Endothelial cell of umbilical vein (primary cell): ENCODE measurements at regions not wholly inside any gene's neighbourhood (a gene's known extent, or its start where the extent isn't known, plus 50 kb on each side); places are given as distances from the start of the nearest gene placed in this dataset.

ENCODE experiments used
- BruUV-seq: library from RNA; stranded (reverse); fragments of 400-500 nt; replicated peaks from 2 replicates; lab custom pipeline; 2021; lab: Mats Ljungman, UMichigan
- CTCF ChIA-PET: fragments of 300-600, 350-600 bp; sonication (Branson Sonifier 250); formaldehyde crosslinking; loops from one replicate; lab custom pipeline; 2021; ENCODE audit warnings: antibody characterized with exemption, inconsistent platforms; lab: Charles Lee
- POLR2A ChIA-PET: fragments of 300-600, 350-600 bp; sonication (Branson Sonifier 250); formaldehyde crosslinking; loops from one replicate; lab custom pipeline; 2021; ENCODE audit warnings: antibody characterized with exemption, inconsistent platforms; lab: Charles Lee
- DNase-seq: peaks from one replicate; pipeline ENCODE4 v3.0.0-alpha.2; 2011; ENCODE audit warnings: low read depth, low spot score
- FAIRE-seq: peaks from 2 replicates; lab custom pipeline; 2011; peaks lifted over from hg19 to GRCh38; lab: Jason Lieb, UNC
- H2AFZ ChIP-seq: 2 replicates; pipeline ENCODE4 v1.6.0; 2012; ENCODE audit warnings: low read depth, low read length, control low read depth, inconsistent platforms
- H3K27ac ChIP-seq: 2 replicates; pipeline ENCODE4 v1.5.1; 2011; ENCODE audit warnings: low read depth, mild to moderate bottlenecking, control low read depth, low read length, moderate library complexity; ENCODE audit not compliant: insufficient read depth
- H3K27me3 ChIP-seq, 2 experiments: 2 replicates each; pipeline versions ENCODE4 v1.6.0 to v1.6.1; 2011; ENCODE audit warnings: low read length in 2 of 2, mixed read lengths in 1 of 2; ENCODE audit not compliant: control insufficient read depth in 2 of 2, insufficient read depth in 2 of 2
- H3K36me3 ChIP-seq, 2 experiments: 2 replicates in 1 of 2; 3 replicates in 1 of 2; pipeline ENCODE4 v1.5.1; 2011; ENCODE audit warnings: low read length in 2 of 2, mild to moderate bottlenecking in 1 of 2, moderate library complexity in 1 of 2; ENCODE audit not compliant: control insufficient read depth in 2 of 2, insufficient read depth in 2 of 2; ENCODE audit errors: extremely low read depth in 1 of 2
- H3K4me1 ChIP-seq: 3 replicates; pipeline ENCODE4 v1.5.1; 2011; ENCODE audit warnings: mild to moderate bottlenecking, low read length; ENCODE audit not compliant: control insufficient read depth, insufficient read depth; ENCODE audit errors: extremely low read depth
- H3K4me2 ChIP-seq: 2 replicates; pipeline ENCODE4 v1.6.1; 2011; ENCODE audit warnings: low read length, control low read depth, mixed read lengths; ENCODE audit not compliant: insufficient read depth
- H3K4me3 ChIP-seq, 3 experiments: fragments of 200-600 bp in 1 of 3; sonication (generic), shearing (Covaris generic) in 1 of 3; replicated peaks in 1 of 3; 2 replicates each; pipeline ENCODE4 v1.5.1; 2011 to 2016; ENCODE audit warnings: control low read depth in 3 of 3, low read length in 3 of 3, mild to moderate bottlenecking in 2 of 3, inconsistent platforms in 1 of 3, low read depth in 1 of 3, moderate library complexity in 1 of 3; ENCODE audit not compliant: insufficient read depth in 1 of 3
- H3K79me2 ChIP-seq: 2 replicates; pipeline ENCODE4 v1.6.0; 2012; ENCODE audit warnings: low read length, inconsistent platforms; ENCODE audit not compliant: control insufficient read depth, insufficient read depth
- H3K9ac ChIP-seq: replicated peaks from 2 replicates; pipeline ENCODE3; 2011; ENCODE audit warnings: low read length, control low read depth; ENCODE audit not compliant: insufficient read depth; ENCODE audit errors: extremely low read depth
- H3K9me1 ChIP-seq: replicated peaks from 3 replicates; pipeline ENCODE4 v1.6.0; 2011; ENCODE audit warnings: mild to moderate bottlenecking, low read length; ENCODE audit not compliant: control insufficient read depth, insufficient read depth; ENCODE audit errors: extremely low read depth
- H3K9me3 ChIP-seq: replicated peaks from 2 replicates; pipeline ENCODE4 v1.5.1; 2012; ENCODE audit warnings: low read length, inconsistent platforms; ENCODE audit not compliant: control insufficient read depth, insufficient read depth
- H4K20me1 ChIP-seq: replicated peaks from 2 replicates; pipeline ENCODE3; 2011; ENCODE audit warnings: mild to moderate bottlenecking, low read length; ENCODE audit not compliant: control insufficient read depth, insufficient read depth; ENCODE audit errors: extremely low read depth
- CTCF ChIP-seq, 2 donors: IDR thresholded peaks; 1 replicate in 1 of 2; 2 replicates in 1 of 2; pipeline ENCODE4 v1.5.1; 2011; ENCODE audit warnings: low read length in 2 of 2, mild to moderate bottlenecking in 2 of 2, moderate library complexity in 2 of 2, control low read depth in 1 of 2, inconsistent platforms in 1 of 2, low read depth in 1 of 2; ENCODE audit not compliant: insufficient read depth in 1 of 2; ENCODE audit errors: extremely low read depth in 1 of 2
- EZH2 ChIP-seq: IDR thresholded peaks from 2 replicates; pipeline ENCODE4 v1.6.1; 2012; ENCODE audit warnings: borderline replicate concordance, low read depth, mild to moderate bottlenecking, moderate library complexity, low read length, inconsistent platforms; ENCODE audit not compliant: severe bottlenecking
- FOS ChIP-seq: IDR thresholded peaks from 2 replicates; pipeline ENCODE4 v1.6.1; 2011; ENCODE audit warnings: mild to moderate bottlenecking, low read length, moderate library complexity, borderline replicate concordance; ENCODE audit not compliant: insufficient read depth
- GATA2 ChIP-seq: IDR thresholded peaks from 2 replicates; pipeline ENCODE4 v1.7.0; 2011; ENCODE audit warnings: low read depth, mild to moderate bottlenecking, moderate library complexity, mixed read lengths, low read length; ENCODE audit not compliant: insufficient read length, insufficient read depth
- JUN ChIP-seq: IDR thresholded peaks from 2 replicates; pipeline ENCODE4 v1.6.1; 2011; ENCODE audit warnings: borderline replicate concordance, low read depth; ENCODE audit not compliant: insufficient read length, insufficient read depth
- MAX ChIP-seq: IDR thresholded peaks from 2 replicates; pipeline ENCODE4 v1.6.1; 2011; ENCODE audit not compliant: insufficient read depth, insufficient read length
- MYC ChIP-seq: IDR thresholded peaks from one replicate; pipeline ENCODE4 v1.6.1; 2011; ENCODE audit warnings: mild to moderate bottlenecking, low read depth, low read length
- POLR2A ChIP-seq: IDR thresholded peaks from 2 replicates; pipeline ENCODE4 v1.6.1; 2012; ENCODE audit warnings: low read depth, mild to moderate bottlenecking, control low read depth, low read length
- POLR2AphosphoS5 ChIP-seq: IDR thresholded peaks from 2 replicates; pipeline ENCODE4 v1.6.1; 2012; ENCODE audit warnings: low read depth, mild to moderate bottlenecking, control low read depth, low read length, moderate library complexity; ENCODE audit not compliant: insufficient read depth
- dilution Hi-C: fragments of 300-500 bp; cut with MboI; formaldehyde crosslinking; loops from one replicate; pipeline ENCODE4 v1.15.0; 2019; ENCODE audit warnings: low sequenced_read_pairs; ENCODE audit not compliant: extremely low pct_ligation_motif_present
- intact Hi-C: fragments of 100-400 bp; cut with micrococcal nuclease; formaldehyde crosslinking; loops from one replicate; pipeline ENCODE4 v1.10.0; 2022

DNA sequence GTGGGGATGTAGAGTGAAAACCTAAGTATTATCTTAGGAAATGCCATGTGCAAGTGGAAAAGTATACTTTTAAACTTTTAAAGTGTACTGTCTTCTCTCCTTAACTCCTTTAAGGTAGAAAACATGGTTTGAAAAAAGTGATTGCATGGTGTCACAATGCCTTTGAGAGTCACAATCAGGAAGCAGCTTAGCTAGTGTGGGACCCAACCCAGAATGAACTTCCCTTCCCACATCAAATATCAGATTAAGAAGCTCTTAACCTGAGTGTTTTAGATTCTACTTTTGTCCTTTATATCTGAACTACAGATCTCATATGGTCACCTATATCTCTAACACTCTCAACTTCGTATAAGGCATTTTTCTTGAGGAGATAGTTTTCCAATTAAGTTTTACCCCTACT lies 266.6 kb downstream of the KDM5D start:
- no peak overlapping the region for H2AFZ ChIP-seq
- no peaks in the 10 kb centered on the region for H3K4me1 ChIP-seq
- no peaks in the 10 kb centered on the region for H3K36me3 ChIP-seq
- H3K27ac ChIP-seq = no peak overlapping the region
- FAIRE-seq (no peak), DNase-seq (no peak)
- no peaks in the 10 kb centered on the region for H4K20me1 ChIP-seq
- H3K4me3 ChIP-seq = no peak overlapping the region
- ChIA-PET POLR2A (no interaction called here), CTCF (no interaction called here)
- no peaks in the 10 kb centered on the region for H3K9me3 ChIP-seq
- H3K4me2 ChIP-seq = no peak overlapping the region
- no peaks in the 10 kb centered on the region for H3K27me3 ChIP-seq
- no peaks in the 10 kb centered on the region for H3K9me1 ChIP-seq
- no peak for TF ChIP-seq GATA2
- no peak for TF ChIP-seq FOS
- no peak for TF ChIP-seq MAX
- TF ChIP-seq MYC = no peak
- no peak for TF ChIP-seq POLR2AphosphoS5
- TF ChIP-seq JUN = no peak
- no peak for TF ChIP-seq EZH2
- no peak for TF ChIP-seq CTCF (IDR thresholded peaks at IDR 0.05; ENCODE audit: extremely low read depth in 1 of 2, insufficient read depth in 1 of 2, low read depth in 1 of 2, low read length in 2 of 2)
- no peak for TF ChIP-seq POLR2A
- intact Hi-C loops (no loop called here), dilution Hi-C loops (no loop called here)
- no peak overlapping the region for H3K9ac ChIP-seq
- no TSS peak for BruUV-seq
- no peaks in the 10 kb centered on the region for H3K79me2 ChIP-seq
